Muscle layer of duodenum (tissue), 2 donors: ENCODE measurements at regions not wholly inside any gene's neighbourhood (a gene's known extent, or its start where the extent isn't known, plus 50 kb on each side); places are given as distances from the start of the nearest gene placed in this dataset.

Experiments used
- H3K27ac ChIP-seq: one replicate; pipeline ENCODE4 v1.7.0; 2013; ENCODE audit warnings: mild to moderate bottlenecking, low read length
- H3K27me3 ChIP-seq: one replicate; pipeline ENCODE4 v1.7.0; 2013; ENCODE audit warnings: low read depth, mild to moderate bottlenecking, control low read depth, low read length
- H3K36me3 ChIP-seq, 2 donors: one replicate each; pipeline ENCODE4 v1.7.0; 2013; ENCODE audit warnings: low read length in 2 of 2, control low read depth in 1 of 2, mild to moderate bottlenecking in 1 of 2; ENCODE audit not compliant: insufficient read depth in 2 of 2, control insufficient read depth in 1 of 2
- H3K4me1 ChIP-seq, 2 donors: one replicate each; pipeline ENCODE4 v1.7.0; 2013; ENCODE audit warnings: low read length in 2 of 2, mild to moderate bottlenecking in 2 of 2, control low read depth in 1 of 2, moderate library complexity in 1 of 2; ENCODE audit not compliant: insufficient read depth in 2 of 2, control insufficient read depth in 1 of 2
- H3K4me3 ChIP-seq, 2 donors: one replicate each; pipeline ENCODE4 v1.7.0; 2013; ENCODE audit warnings: low read length in 2 of 2, low read depth in 1 of 2, mild to moderate bottlenecking in 1 of 2
- H3K9me3 ChIP-seq, 2 donors: one replicate each; pipeline ENCODE4 v1.7.0; 2013; ENCODE audit warnings: low read length in 2 of 2, control low read depth in 1 of 2, mild to moderate bottlenecking in 1 of 2; ENCODE audit not compliant: control insufficient read depth in 1 of 2
- donor health status: healthy.

GRCh38 chr13:56349866-56350265 lies 790.9 kb upstream of the PRR20A start:
- Histone ChIP-seq H3K27me3 (no peaks in the 10 kb centered on the region), H3K36me3 (no peaks in the 10 kb centered on the region), H3K4me3 (no peak overlapping the region), H3K27ac (no peak overlapping the region), H3K4me1 (no peaks in the 10 kb centered on the region), H3K9me3 (no peaks in the 10 kb centered on the region)

GRCh38 chr13:56351041-56351440 lies 789.7 kb upstream of the PRR20A start:
- no peaks in the 10 kb centered on the region for H3K4me1 ChIP-seq
- H3K4me3 ChIP-seq, result no peak overlapping the region

GRCh38 chr13:56352361-56352760 lies 788.4 kb upstream of the PRR20A start:
- Histone ChIP-seq H3K4me3 (no peak overlapping the region), H3K9me3 (no peaks in the 10 kb centered on the region), H3K27me3 (no peaks in the 10 kb centered on the region), H3K36me3 (no peaks in the 10 kb centered on the region), H3K27ac (no peak overlapping the region), H3K4me1 (no peaks in the 10 kb centered on the region)

More at GRCh38 chr13:56351041-56351440, 789.7 kb upstream of the PRR20A start:
- Histone ChIP-seq H3K9me3 (no peaks in the 10 kb centered on the region), H3K27ac (no peak overlapping the region), H3K27me3 (no peaks in the 10 kb centered on the region), H3K36me3 (no peaks in the 10 kb centered on the region)

- H3K36me3 ChIP-seq, result no peaks in the 10 kb centered on the region
- no peak overlapping the region for H3K4me3 ChIP-seq
- H3K4me1 ChIP-seq, result no peaks in the 10 kb centered on the region
- no peak overlapping the region for H3K27ac ChIP-seq
- H3K9me3 ChIP-seq, result no peaks in the 10 kb centered on the region
- no peaks in the 10 kb centered on the region for H3K27me3 ChIP-seq
Observed at GRCh38 chr13:56352901-56353300, 787.8 kb upstream of the PRR20A start.

GRCh38 chr13:56356690-56357089 lies 784.0 kb upstream of the PRR20A start:
- Histone ChIP-seq H3K4me1 (no peaks in the 10 kb centered on the region), H3K4me3 (no peak overlapping the region), H3K36me3 (no peaks in the 10 kb centered on the region), H3K9me3 (no peaks in the 10 kb centered on the region), H3K27ac (no peak overlapping the region), H3K27me3 (no peaks in the 10 kb centered on the region)

GRCh38 chr13:56378566-56378965 lies 762.2 kb upstream of the PRR20A start:
- H3K27ac ChIP-seq, result no peak overlapping the region
- no peaks in the 10 kb centered on the region for H3K36me3 ChIP-seq
- H3K4me3 ChIP-seq, result no peak overlapping the region
- no peaks in the 10 kb centered on the region for H3K4me1 ChIP-seq
- no peaks in the 10 kb centered on the region for H3K27me3 ChIP-seq
- no peaks in the 10 kb centered on the region for H3K9me3 ChIP-seq

DNA sequence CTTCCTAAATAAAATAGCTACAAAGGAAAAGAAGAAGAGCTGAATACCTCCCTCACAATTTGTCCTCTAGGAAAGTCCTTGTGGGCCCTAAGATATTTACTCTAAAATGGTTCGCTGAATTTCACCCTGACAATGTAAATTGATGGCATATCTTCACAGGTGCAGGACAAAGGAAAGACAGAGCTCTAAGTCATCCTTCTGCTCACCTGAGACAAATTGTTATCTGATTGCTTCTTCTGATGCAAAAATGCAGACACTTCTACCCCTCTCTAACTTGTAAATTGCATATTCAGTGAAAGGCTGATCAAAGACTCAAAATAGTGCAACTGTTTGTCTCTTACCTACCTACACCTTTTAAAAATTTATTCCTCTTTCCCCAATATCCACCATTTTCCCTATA lies 747.2 kb upstream of the PRR20A start:
- no peaks in the 10 kb centered on the region for H3K4me1 ChIP-seq
- no peak overlapping the region for H3K27ac ChIP-seq
- H3K27me3 ChIP-seq, result no peaks in the 10 kb centered on the region
- no peak overlapping the region for H3K4me3 ChIP-seq
- no peaks in the 10 kb centered on the region for H3K36me3 ChIP-seq
- H3K9me3 ChIP-seq, result peaks cover 4% of the 10 kb centered on the region in 2 donors

- H3K4me1 ChIP-seq, result no peaks in the 10 kb centered on the region
- peaks cover 0 to 4% of the 10 kb centered on the region in 2 donors for H3K9me3 ChIP-seq
- no peaks in the 10 kb centered on the region for H3K27me3 ChIP-seq
- H3K36me3 ChIP-seq, result no peaks in the 10 kb centered on the region
- H3K4me3 ChIP-seq, result no peak overlapping the region
- no peak overlapping the region for H3K27ac ChIP-seq
Observed at GRCh38 chr13:56396318-56396717, 744.4 kb upstream of the PRR20A start.

DNA sequence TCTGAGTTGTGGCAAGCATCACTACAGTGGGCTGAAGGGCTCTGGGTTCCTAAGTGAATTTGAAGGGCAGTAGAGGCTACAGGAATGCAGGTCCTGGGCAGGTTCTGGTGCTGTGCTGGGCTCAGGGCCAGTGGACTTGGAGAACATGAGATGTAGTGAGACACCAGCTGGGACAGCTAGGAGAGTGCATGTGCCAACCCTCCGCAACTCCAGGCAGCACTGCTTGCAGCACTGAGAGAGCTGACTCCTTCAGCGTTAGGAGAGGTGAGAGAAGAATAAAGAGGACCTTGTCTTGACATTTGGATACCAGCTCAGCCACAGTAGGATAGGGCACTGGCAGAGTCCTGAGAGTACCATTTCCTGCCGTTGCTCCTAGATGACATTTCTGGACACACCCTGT lies 739.9 kb upstream of the PRR20A start:
- Histone ChIP-seq H3K4me3 (no peak overlapping the region), H3K9me3 (peaks cover 0 to 9% of the 10 kb centered on the region in 2 donors), H3K36me3 (no peaks in the 10 kb centered on the region), H3K4me1 (no peaks in the 10 kb centered on the region), H3K27ac (no peak overlapping the region), H3K27me3 (no peaks in the 10 kb centered on the region)

- Histone ChIP-seq H3K27ac (no peak overlapping the region), H3K9me3 (peaks cover 0 to 5% of the 10 kb centered on the region in 2 donors), H3K4me1 (no peaks in the 10 kb centered on the region), H3K4me3 (no peak overlapping the region), H3K27me3 (no peaks in the 10 kb centered on the region), H3K36me3 (no peaks in the 10 kb centered on the region)
Observed at GRCh38 chr13:56412856-56413255, 727.9 kb upstream of the PRR20A start.

- no peaks in the 10 kb centered on the region for H3K9me3 ChIP-seq
- no peak overlapping the region for H3K27ac ChIP-seq
- no peaks in the 10 kb centered on the region for H3K27me3 ChIP-seq
- H3K36me3 ChIP-seq, result no peaks in the 10 kb centered on the region
- H3K4me1 ChIP-seq, result no peaks in the 10 kb centered on the region
- H3K4me3 ChIP-seq, result no peak overlapping the region
Observed at GRCh38 chr13:56424246-56424645, 716.5 kb upstream of the PRR20A start.

DNA sequence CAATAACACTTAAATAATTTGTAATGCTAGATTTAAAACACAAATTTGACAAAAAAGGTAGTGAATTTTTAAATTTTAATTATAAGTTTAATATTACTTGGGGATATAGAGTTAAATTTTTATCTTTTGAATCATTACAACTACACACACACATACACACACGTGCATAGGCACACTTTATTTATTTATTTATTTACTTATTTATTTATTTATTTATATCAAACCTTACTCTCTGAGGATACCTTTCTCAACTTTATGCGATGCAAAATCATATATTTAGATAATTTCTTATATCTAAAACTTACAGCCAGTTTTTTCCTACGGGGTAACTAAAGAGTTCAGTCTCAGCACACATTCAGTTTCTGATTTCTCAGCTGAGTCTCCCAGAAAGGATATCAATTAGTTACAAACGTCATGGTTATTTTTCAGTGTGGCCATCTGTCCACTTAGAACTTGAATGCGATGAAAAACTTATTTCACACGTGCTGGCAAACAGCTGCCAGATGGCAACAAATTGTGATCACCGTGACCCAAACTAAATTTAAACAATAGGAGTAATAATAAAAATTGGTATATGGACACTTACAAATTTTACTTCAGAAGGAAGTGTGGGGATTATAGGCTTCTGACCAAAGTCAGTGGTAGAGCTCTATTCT lies 683.1 kb upstream of the PRR20A start:
- no peaks in the 10 kb centered on the region for H3K9me3 ChIP-seq
- H3K27me3 ChIP-seq, result no peaks in the 10 kb centered on the region
- no peak overlapping the region for H3K27ac ChIP-seq

More for the DNA sequence above, 683.1 kb upstream of the PRR20A start:
- no peaks in the 10 kb centered on the region for H3K36me3 ChIP-seq
- H3K4me3 ChIP-seq, result no peak overlapping the region
- H3K4me1 ChIP-seq, result no peaks in the 10 kb centered on the region
